HepG2 (cell line): ENCODE measurements at regions not wholly inside any gene's neighbourhood (a gene's known extent, or its start where the extent isn't known, plus 50 kb on each side); places are given as distances from the start of the nearest gene placed in this dataset.

Experiments
- FOXK2 ChIP-seq: fragments of 450-650 bp; IDR thresholded peaks from 2 replicates; pipeline ENCODE4 v1.6.1; 2016
- GTF2F1 ChIP-seq: fragments of 150-350 bp; IDR thresholded peaks from 2 replicates; pipeline ENCODE4 v1.6.1; 2014; ENCODE audit warnings: low read length
- HNF4G ChIP-seq, 2 experiments: sonication (generic) in 1 of 2; formaldehyde crosslinking in 1 of 2; IDR thresholded peaks; 2 replicates each; pipeline versions ENCODE4 v1.4.0 to v1.6.1; 2011 to 2020; ENCODE audit warnings: borderline replicate concordance in 2 of 2, low read depth in 2 of 2, mild to moderate bottlenecking in 2 of 2, low read length in 1 of 2, missing genetic modification reagents in 1 of 2, moderate library complexity in 1 of 2
- KDM5A ChIP-seq: fragments of 200-600 bp; sonication (generic); IDR thresholded peaks from 2 replicates; pipeline ENCODE4 v1.7.0; 2018; ENCODE audit warnings: antibody characterized with exemption, mild to moderate bottlenecking, low read length, borderline replicate concordance
- MYC ChIP-seq: sonication (generic); formaldehyde crosslinking; IDR thresholded peaks from 2 replicates; pipeline ENCODE4 v1.9.0; 2021; ENCODE audit warnings: missing genetic modification reagents, borderline replicate concordance
- NR2F1 ChIP-seq, 2 experiments: fragments of 450-650 bp in 1 of 2; formaldehyde crosslinking in 1 of 2; IDR thresholded peaks; 2 replicates each; pipeline versions ENCODE4 v1.5.0 to v1.6.1; 2016 to 2020; ENCODE audit warnings: mild to moderate bottlenecking in 1 of 2, missing compliant biosample characterization in 1 of 2, missing genetic modification reagents in 1 of 2, moderate library complexity in 1 of 2
- PTBP1 ChIP-seq: fragments of 200-400 bp; formaldehyde crosslinking; IDR thresholded peaks from 2 replicates; pipeline ENCODE4 v1.6.1; 2018; ENCODE audit warnings: low read length, low read depth; ENCODE audit not compliant: poor library complexity, severe bottlenecking
- ZBTB7A ChIP-seq: sonication (generic); formaldehyde crosslinking; IDR thresholded peaks from 2 replicates; pipeline ENCODE4 v1.8.0; 2022; ENCODE audit warnings: mild to moderate bottlenecking, missing genetic modification reagents
- ZNF263 ChIP-seq: sonication (generic); formaldehyde crosslinking; IDR thresholded peaks from 2 replicates; pipeline ENCODE4 v1.4.0; 2020; ENCODE audit warnings: missing genetic modification reagents
- TF ChIP-seq, protein P1 (sequence below): IDR thresholded peaks from 2 replicates; pipeline ENCODE4 v1.6.1; 2016
- TF ChIP-seq, protein P2 (sequence below): sonication (generic); IDR thresholded peaks from 2 replicates; pipeline ENCODE4 v1.6.1; 2016; ENCODE audit warnings: low read depth, borderline replicate concordance

DNA sequence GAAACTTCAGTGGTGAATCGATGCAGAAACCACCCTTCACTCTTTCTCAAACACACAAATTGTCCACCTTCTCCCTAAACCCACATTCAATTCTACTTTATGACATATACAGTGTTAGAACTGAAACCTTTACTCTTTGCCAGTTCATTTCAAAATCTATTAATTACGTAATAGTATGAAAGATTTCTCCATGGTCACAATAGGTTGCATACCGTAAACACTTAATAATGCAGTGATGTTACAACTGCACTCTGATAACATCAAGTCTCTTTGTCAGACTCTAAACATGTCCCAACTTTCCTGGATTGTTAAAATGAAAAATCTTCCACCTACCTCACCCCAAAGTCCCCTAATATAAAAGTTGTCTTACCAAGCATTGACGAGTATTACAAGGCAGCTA is 111.8 kb upstream of the PROK2 start:
- TF ChIP-seq NR2F1 (CRISPR knock-in tag; IDR thresholded peaks at IDR 0.05) (no peak), FOXK2 (no peak), ZNF263 (no peak), ZBTB7A (CRISPR knock-in tag) (no peak), HNF4G (IDR thresholded peaks at IDR 0.05; ENCODE audit: borderline replicate concordance, low read depth, low read length) (no peak), HNF4G (CRISPR knock-in tag; IDR thresholded peaks at IDR 0.05; ENCODE audit: borderline replicate concordance, low read depth) (no peak), PTBP1 (no peak), KDM5A (no peak), GTF2F1 (no peak), MYC (no peak)
- TF ChIP-seq, protein P1, sequence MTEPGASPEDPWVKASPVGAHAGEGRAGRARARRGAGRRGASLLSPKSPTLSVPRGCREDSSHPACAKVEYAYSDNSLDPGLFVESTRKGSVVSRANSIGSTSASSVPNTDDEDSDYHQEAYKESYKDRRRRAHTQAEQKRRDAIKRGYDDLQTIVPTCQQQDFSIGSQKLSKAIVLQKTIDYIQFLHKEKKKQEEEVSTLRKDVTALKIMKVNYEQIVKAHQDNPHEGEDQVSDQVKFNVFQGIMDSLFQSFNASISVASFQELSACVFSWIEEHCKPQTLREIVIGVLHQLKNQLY: no peak
- TF ChIP-seq, protein P2, sequence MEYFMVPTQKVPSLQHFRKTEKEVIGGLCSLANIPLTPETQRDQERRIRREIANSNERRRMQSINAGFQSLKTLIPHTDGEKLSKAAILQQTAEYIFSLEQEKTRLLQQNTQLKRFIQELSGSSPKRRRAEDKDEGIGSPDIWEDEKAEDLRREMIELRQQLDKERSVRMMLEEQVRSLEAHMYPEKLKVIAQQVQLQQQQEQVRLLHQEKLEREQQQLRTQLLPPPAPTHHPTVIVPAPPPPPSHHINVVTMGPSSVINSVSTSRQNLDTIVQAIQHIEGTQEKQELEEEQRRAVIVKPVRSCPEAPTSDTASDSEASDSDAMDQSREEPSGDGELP: no peak
